Esophagus (tissue), 2 donors: ENCODE measurements at regions not wholly inside any gene's neighbourhood (a gene's known extent, or its start where the extent isn't known, plus 50 kb on each side); places are given as distances from the start of the nearest gene placed in this dataset.

Experiments
- H3K27ac ChIP-seq, 2 donors: one replicate each; pipeline ENCODE4 v1.5.1; 2013; ENCODE audit warnings: low read depth in 2 of 2, mild to moderate bottlenecking in 2 of 2, inconsistent platforms in 1 of 2, low read length in 1 of 2, moderate library complexity in 1 of 2
- H3K27me3 ChIP-seq, 2 donors: one replicate each; pipeline ENCODE4 v1.6.1; 2013; ENCODE audit warnings: low read length in 2 of 2, control low read depth in 1 of 2, mild to moderate bottlenecking in 1 of 2; ENCODE audit not compliant: insufficient read depth in 2 of 2, control insufficient read depth in 1 of 2
- H3K36me3 ChIP-seq, 2 donors: one replicate each; pipeline ENCODE4 v1.6.1; 2013; ENCODE audit warnings: low read length in 1 of 2; ENCODE audit not compliant: control insufficient read depth in 2 of 2, insufficient read depth in 2 of 2
- H3K4me1 ChIP-seq, 2 donors: one replicate each; pipeline ENCODE4 v1.6.1; 2013; ENCODE audit warnings: low read length in 1 of 2; ENCODE audit not compliant: control insufficient read depth in 2 of 2, insufficient read depth in 2 of 2
- H3K4me3 ChIP-seq, 2 donors: one replicate each; pipeline ENCODE4 v1.5.1; 2013; ENCODE audit warnings: low read length in 2 of 2, mild to moderate bottlenecking in 2 of 2, low read depth in 1 of 2, moderate library complexity in 1 of 2
- H3K9me3 ChIP-seq, 2 donors: one replicate each; pipeline ENCODE4 v1.6.1; 2013; ENCODE audit warnings: mild to moderate bottlenecking in 2 of 2, low read depth in 1 of 2, low read length in 1 of 2, moderate library complexity in 1 of 2; ENCODE audit not compliant: control insufficient read depth in 2 of 2, insufficient read depth in 1 of 2
- WGBS, 2 donors: extraction: QIAGEN DNeasy Blood & Tissue Kit; methylation state at CpG; one replicate each; pipeline ENCODE4 v1.1.7; 2013; 5-methylcytosine and 5-hydroxymethylcytosine counted together
- donor health status: healthy with polysubstance abuse.
- donor health status: Bipolar disorder and iron deficiency.

GRCh38 chr2:61774351-61774750 lies 79.5 kb downstream of the FAM161A start:
- WGBS, 2 donors, result 64 to 79% methylated on average over 1 of the region's 1 CpG
- Histone ChIP-seq H3K27ac (no peak overlapping the region), H3K27me3 (no peaks in the 10 kb centered on the region), H3K4me1 (no peaks in the 10 kb centered on the region), H3K9me3 (no peaks in the 10 kb centered on the region), H3K4me3 (no peak overlapping the region), H3K36me3 (no peaks in the 10 kb centered on the region)

- no peaks in the 10 kb centered on the region for H3K9me3 ChIP-seq
These were observed 81.7 kb downstream of the FAM161A start for GRCh38 chr2:61771904-61772845.

GRCh38 chr2:61770746-61771145 lies 83.1 kb downstream of the FAM161A start:
- Histone ChIP-seq H3K4me1 (no peaks in the 10 kb centered on the region), H3K4me3 (no peak overlapping the region), H3K36me3 (no peaks in the 10 kb centered on the region), H3K27me3 (no peaks in the 10 kb centered on the region), H3K27ac (peak overlapping the region; percentile 57 to 82), H3K9me3 (no peaks in the 10 kb centered on the region)

More at GRCh38 chr2:61771904-61772845, 81.7 kb downstream of the FAM161A start:
- Histone ChIP-seq H3K27ac (no peak overlapping the region), H3K4me1 (no peaks in the 10 kb centered on the region), H3K36me3 (no peaks in the 10 kb centered on the region), H3K4me3 (no peak overlapping the region), H3K27me3 (no peaks in the 10 kb centered on the region)
- 70 to 78% methylated on average over 7 of the region's 7 CpGs for WGBS, 2 donors

- 49 to 50% methylated on average over 1 of the region's 1 CpG for WGBS, 2 donors
- no peaks in the 10 kb centered on the region for H3K36me3 ChIP-seq
- no peak overlapping the region for H3K4me3 ChIP-seq
- H3K27ac ChIP-seq, result peak overlapping the region; percentile 57 to 82
- no peaks in the 10 kb centered on the region for H3K4me1 ChIP-seq
- H3K9me3 ChIP-seq, result no peaks in the 10 kb centered on the region
- H3K27me3 ChIP-seq, result no peaks in the 10 kb centered on the region
These were observed 83.6 kb downstream of the FAM161A start for GRCh38 chr2:61770298-61770697.

GRCh38 chr2:61769093-61769675 lies 84.7 kb downstream of the FAM161A start:
- Histone ChIP-seq H3K9me3 (no peaks in the 10 kb centered on the region), H3K36me3 (no peaks in the 10 kb centered on the region), H3K27me3 (no peaks in the 10 kb centered on the region), H3K4me3 (no peak overlapping the region), H3K4me1 (peaks cover 0 to 3% of the 10 kb centered on the region in 2 donors), H3K27ac (no peak overlapping the region)
- 83 to 86% methylated on average over 1 of the region's 1 CpG for WGBS, 2 donors

- H3K4me1 ChIP-seq, result peaks cover 0 to 3% of the 10 kb centered on the region in 2 donors
- 1 to 2% methylated on average over 70 of the region's 70 CpGs for WGBS, 2 donors
- H3K9me3 ChIP-seq, result no peaks in the 10 kb centered on the region
- peak overlapping the region; percentile 97 to 100 for H3K27ac ChIP-seq
- H3K4me3 ChIP-seq, result peak overlapping the region; percentile 65 to 81
- no peaks in the 10 kb centered on the region for H3K27me3 ChIP-seq
- no peaks in the 10 kb centered on the region for H3K36me3 ChIP-seq
These were observed 89.6 kb downstream of the FAM161A start for GRCh38 chr2:61764035-61764800.

GRCh38 chr2:61763605-61764034 lies 90.2 kb downstream of the FAM161A start:
- Histone ChIP-seq H3K4me1 (peaks cover 0 to 3% of the 10 kb centered on the region in 2 donors), H3K9me3 (no peaks in the 10 kb centered on the region), H3K27ac (peak overlapping the region; percentile 97 to 100), H3K36me3 (no peaks in the 10 kb centered on the region), H3K4me3 (peak overlapping the region; percentile 65 to 81), H3K27me3 (no peaks in the 10 kb centered on the region)
- 0% methylated on average over 23 of the region's 23 CpGs for WGBS, 2 donors

- WGBS, 2 donors, result 84 to 92% methylated on average over 8 of the region's 8 CpGs
These were observed 91.6 kb downstream of the FAM161A start for GRCh38 chr2:61762292-61762691.

GRCh38 chr2:61759718-61760117 lies 94.1 kb downstream of the FAM161A start:
- WGBS, 2 donors, result 43 to 54% methylated on average over 2 of the region's 2 CpGs
- Histone ChIP-seq H3K27ac (no peak overlapping the region), H3K9me3 (no peaks in the 10 kb centered on the region), H3K27me3 (no peaks in the 10 kb centered on the region), H3K4me1 (peaks cover 0 to 3% of the 10 kb centered on the region in 2 donors), H3K4me3 (no peak overlapping the region), H3K36me3 (no peaks in the 10 kb centered on the region)

More at GRCh38 chr2:61762292-61762691, 91.6 kb downstream of the FAM161A start:
- H3K9me3 ChIP-seq, result no peaks in the 10 kb centered on the region
- H3K27me3 ChIP-seq, result no peaks in the 10 kb centered on the region
- no peak overlapping the region for H3K27ac ChIP-seq
- no peaks in the 10 kb centered on the region for H3K36me3 ChIP-seq
- no peak overlapping the region for H3K4me3 ChIP-seq
- H3K4me1 ChIP-seq, result peaks cover 0 to 3% of the 10 kb centered on the region in 2 donors
